Activated naive CD8-positive, alpha-beta T cell (primary cell): ENCODE measurements at regions not wholly inside any gene's neighbourhood (a gene's known extent, or its start where the extent isn't known, plus 50 kb on each side); places are given as distances from the start of the nearest gene placed in this dataset.

Source experiments
- H3K27ac Mint-ChIP-seq: one replicate; pipeline ENCODE4 v1.8.0; 2021; ENCODE audit warnings: mixed read lengths
- H3K27me3 Mint-ChIP-seq: one replicate; pipeline ENCODE4 v1.8.0; 2021; ENCODE audit warnings: mixed read lengths
- H3K36me3 Mint-ChIP-seq: one replicate; pipeline ENCODE4 v1.8.0; 2021; ENCODE audit warnings: mixed read lengths
- H3K4me1 Mint-ChIP-seq: one replicate; pipeline ENCODE4 v1.8.0; 2021; ENCODE audit warnings: low read depth, mixed read lengths
- H3K4me3 Mint-ChIP-seq: one replicate; pipeline ENCODE4 v1.8.0; 2021; ENCODE audit warnings: mild to moderate bottlenecking, mixed read lengths
- H3K9me3 Mint-ChIP-seq: one replicate; pipeline ENCODE4 v1.8.0; 2021; ENCODE audit warnings: low read depth, mixed read lengths

DNA sequence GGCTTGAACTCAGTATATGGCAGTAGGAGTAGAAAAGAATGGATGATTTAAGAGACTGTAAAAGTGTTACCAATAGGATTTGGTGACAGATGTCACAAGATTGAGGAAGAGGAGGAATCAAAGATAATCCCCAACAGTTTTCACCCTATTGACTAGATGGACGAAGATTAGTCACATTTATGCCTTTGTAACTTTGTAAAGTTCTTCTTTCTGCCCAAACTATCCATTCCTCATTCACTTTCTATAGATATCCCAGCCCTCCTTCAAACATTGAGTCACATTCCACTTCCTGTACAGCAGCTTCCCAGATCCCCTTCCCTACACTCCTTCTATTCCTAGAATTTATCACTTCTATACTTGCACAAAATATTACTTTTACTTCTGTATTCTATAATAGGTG, 207.9 kb downstream of the BTG1 start:
- no peak overlapping the region for H3K27ac Mint-ChIP-seq

DNA sequence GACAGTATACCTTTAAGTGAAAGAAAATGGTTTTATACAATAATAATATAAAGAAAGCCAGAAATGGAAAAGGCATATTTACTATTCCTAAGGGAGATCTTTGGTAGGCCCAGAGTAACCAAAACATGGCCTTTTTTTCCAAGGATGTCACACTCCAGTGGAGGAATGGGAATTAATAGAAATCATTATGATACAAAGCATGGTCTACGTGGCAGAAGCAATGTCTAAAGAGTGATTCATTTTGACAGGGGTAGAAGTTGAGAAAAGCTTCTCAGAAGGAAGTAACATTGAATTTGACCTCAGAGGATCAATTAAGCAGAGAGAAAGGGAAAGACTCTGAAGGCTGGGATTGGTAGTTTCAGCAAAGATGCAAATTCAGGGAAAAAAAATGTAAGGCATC, 208.6 kb downstream of the BTG1 start:
- Mint-ChIP-seq H3K27ac (no peak overlapping the region), H3K4me1 (peaks cover 11% of the 10 kb centered on the region), H3K4me3 (no peak overlapping the region), H3K36me3 (peaks cover 9% of the 10 kb centered on the region), H3K27me3 (no peaks in the 10 kb centered on the region), H3K9me3 (no peaks in the 10 kb centered on the region)

More for the DNA sequence above, 207.9 kb downstream of the BTG1 start:
- H3K9me3 Mint-ChIP-seq: no peaks in the 10 kb centered on the region
- H3K4me1 Mint-ChIP-seq: peaks cover 10% of the 10 kb centered on the region
- H3K36me3 Mint-ChIP-seq: peaks cover 9% of the 10 kb centered on the region
- H3K4me3 Mint-ChIP-seq: no peak overlapping the region
- H3K27me3 Mint-ChIP-seq: no peaks in the 10 kb centered on the region

DNA sequence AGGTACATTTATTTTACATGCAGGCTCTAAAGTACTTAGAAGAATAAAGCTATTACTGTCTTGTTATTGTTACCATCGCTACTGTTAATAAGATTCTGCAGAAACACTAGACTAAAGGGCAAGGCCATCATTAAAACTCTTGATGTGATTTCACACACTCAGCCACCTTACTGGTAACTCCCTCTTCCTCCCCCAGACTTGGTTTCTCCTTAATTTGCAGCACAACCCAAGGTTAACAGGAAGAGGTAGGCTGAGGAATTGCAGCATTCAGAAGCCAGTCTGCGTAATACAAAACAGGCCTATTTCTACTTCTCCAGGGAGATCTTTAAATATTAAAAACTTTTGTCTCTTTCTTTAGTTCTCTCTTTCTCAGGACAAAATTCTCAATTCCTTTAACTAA, 210.3 kb downstream of the BTG1 start:
- Mint-ChIP-seq H3K27me3 (no peaks in the 10 kb centered on the region), H3K36me3 (peaks cover 7% of the 10 kb centered on the region), H3K4me3 (no peak overlapping the region)

DNA sequence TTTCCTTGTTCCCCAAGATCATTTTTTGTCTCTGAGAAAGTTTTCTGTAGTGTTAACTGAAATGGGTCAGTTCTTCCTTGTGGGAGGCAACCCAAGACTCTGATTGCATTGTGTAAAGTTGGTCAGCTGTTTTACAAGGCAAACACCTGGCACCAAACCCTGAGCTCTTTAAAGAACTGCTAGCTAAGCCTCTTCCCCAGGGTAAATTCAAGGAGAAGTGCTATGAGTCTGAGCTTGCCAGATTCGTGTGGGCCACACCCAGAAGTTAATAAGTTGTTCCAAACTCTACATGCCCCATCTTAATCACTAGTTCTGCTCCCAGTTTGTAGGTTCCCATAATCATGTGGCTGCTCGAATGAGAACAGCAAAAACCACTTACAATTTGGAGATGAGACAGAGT, 214.5 kb downstream of the BTG1 start:
- Mint-ChIP-seq H3K36me3 (peaks cover 9% of the 10 kb centered on the region), H3K4me3 (no peak overlapping the region), H3K9me3 (no peaks in the 10 kb centered on the region), H3K27ac (no peak overlapping the region), H3K4me1 (peaks cover 7% of the 10 kb centered on the region), H3K27me3 (no peaks in the 10 kb centered on the region)

More for the DNA sequence above, 210.3 kb downstream of the BTG1 start:
- Mint-ChIP-seq H3K27ac (no peak overlapping the region), H3K9me3 (no peaks in the 10 kb centered on the region), H3K4me1 (peaks cover 12% of the 10 kb centered on the region)

DNA sequence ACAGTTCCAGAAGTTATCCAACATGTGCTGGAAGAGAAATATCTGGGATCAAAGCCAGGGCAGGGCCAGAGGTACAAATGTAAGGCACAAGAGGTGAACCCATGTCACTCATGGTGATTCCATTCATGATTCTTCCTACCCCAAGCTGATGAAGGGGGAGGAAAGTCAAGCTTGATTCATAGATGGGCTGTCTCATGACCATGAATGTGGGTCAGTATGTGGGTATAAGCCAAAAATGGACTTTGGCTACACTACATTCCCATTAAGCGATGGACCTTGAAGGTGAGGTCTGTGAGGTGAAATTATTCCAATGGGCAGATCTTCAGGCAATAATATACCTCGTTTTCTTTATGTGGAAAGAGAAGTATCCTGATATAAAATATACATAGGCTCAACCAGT, 217.1 kb downstream of the BTG1 start:
- Mint-ChIP-seq H3K27ac (no peak overlapping the region), H3K4me1 (peaks cover 2% of the 10 kb centered on the region), H3K9me3 (peaks cover 3% of the 10 kb centered on the region), H3K36me3 (peaks cover 8% of the 10 kb centered on the region), H3K27me3 (no peaks in the 10 kb centered on the region), H3K4me3 (no peak overlapping the region)

DNA sequence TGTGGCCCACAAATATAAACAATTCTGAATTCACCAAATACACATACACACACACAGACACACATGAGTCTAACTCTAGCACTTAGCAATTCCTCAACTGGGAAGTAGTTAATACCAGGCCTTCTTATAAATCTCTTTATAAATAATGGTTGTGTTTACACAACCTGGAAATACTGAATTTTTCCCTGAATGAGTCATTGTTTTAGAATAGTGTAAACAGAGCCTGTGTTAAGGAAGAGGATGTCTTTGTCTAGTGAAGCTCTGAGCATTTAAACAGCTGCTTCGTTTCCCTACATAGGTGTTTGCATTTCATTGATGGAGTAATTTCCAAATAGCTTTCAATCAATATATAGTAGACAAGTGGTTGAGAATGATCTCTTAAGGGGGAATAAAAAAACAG, 218.8 kb downstream of the BTG1 start:
- Mint-ChIP-seq H3K9me3 (peaks cover 3% of the 10 kb centered on the region), H3K27ac (no peak overlapping the region), H3K4me1 (peaks cover 12% of the 10 kb centered on the region), H3K4me3 (no peak overlapping the region), H3K27me3 (no peaks in the 10 kb centered on the region), H3K36me3 (peaks cover 2% of the 10 kb centered on the region)

DNA sequence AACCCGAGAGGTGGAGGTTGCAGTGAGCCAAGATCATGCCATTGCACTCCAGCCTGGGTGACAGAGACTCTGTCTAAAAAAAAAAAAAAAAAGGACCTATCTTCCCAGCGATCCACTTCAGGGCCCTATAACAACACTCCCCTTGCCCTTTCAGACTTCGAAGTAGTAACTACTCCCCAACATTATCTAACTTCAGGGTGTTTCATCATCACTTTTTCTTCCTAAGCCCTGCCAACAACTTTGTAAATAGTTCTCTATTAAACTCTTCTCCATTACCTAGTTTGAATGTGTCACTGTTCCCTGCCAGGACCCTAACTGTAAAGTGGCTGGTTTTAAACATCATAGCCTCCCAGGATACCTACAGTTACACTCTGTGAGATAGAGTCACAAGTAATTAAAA, 220.8 kb downstream of the BTG1 start:
- H3K27me3 Mint-ChIP-seq: no peaks in the 10 kb centered on the region
- no peak overlapping the region for H3K4me3 Mint-ChIP-seq
- peaks cover 8% of the 10 kb centered on the region for H3K36me3 Mint-ChIP-seq
- peaks cover 29% of the 10 kb centered on the region for H3K4me1 Mint-ChIP-seq
- peaks cover 3% of the 10 kb centered on the region for H3K9me3 Mint-ChIP-seq
- H3K27ac Mint-ChIP-seq: no peak overlapping the region

DNA sequence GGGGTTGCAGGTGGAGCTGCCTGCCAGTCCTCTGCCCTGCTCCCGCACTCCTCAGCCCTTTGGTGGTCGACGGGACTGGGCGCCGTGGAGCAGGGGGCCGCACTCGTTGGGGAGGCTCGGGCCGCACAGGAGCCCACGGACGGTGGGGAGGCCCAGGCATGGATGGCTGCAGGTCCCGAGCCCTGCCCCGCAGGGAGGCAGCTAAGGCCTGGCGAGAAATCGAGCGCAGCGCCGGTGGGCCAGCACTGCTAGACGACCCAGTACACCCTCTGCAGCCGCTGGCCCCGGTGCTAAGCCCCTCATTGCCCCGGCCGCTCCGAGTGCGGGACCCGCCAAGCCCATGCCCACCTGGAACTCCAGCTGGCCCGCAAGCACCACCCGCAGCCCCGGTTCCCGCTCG, 221.8 kb downstream of the BTG1 start:
- H3K27me3 Mint-ChIP-seq: no peaks in the 10 kb centered on the region
- H3K9me3 Mint-ChIP-seq: peaks cover 3% of the 10 kb centered on the region
- H3K36me3 Mint-ChIP-seq: peaks cover 8% of the 10 kb centered on the region
- no peak overlapping the region for H3K4me3 Mint-ChIP-seq
- peaks cover 29% of the 10 kb centered on the region for H3K4me1 Mint-ChIP-seq
- no peak overlapping the region for H3K27ac Mint-ChIP-seq

DNA sequence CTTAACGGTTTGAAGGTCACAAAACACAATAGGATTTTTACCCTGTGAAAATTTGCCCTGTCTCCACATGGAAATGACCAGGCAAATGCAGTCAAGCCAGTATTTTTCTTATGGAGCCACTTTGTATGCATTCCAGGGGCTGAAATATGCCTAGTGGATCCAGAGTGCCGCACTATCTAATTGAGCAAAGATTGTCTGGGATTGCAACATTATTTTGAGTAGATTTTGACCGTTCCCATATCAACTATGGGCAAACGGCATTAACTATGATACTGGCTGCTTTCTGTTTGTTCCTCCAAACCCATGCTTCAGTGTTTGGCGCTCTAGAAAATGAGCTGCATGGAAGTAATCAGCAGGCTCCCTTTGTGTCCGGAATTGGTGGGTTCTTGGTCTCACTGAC, 223.0 kb downstream of the BTG1 start:
- H3K4me3 Mint-ChIP-seq: no peak overlapping the region
- H3K9me3 Mint-ChIP-seq: peaks cover 3% of the 10 kb centered on the region
- H3K4me1 Mint-ChIP-seq: peaks cover 36% of the 10 kb centered on the region
- H3K27ac Mint-ChIP-seq: no peak overlapping the region
- H3K36me3 Mint-ChIP-seq: peaks cover 6% of the 10 kb centered on the region
- no peaks in the 10 kb centered on the region for H3K27me3 Mint-ChIP-seq

DNA sequence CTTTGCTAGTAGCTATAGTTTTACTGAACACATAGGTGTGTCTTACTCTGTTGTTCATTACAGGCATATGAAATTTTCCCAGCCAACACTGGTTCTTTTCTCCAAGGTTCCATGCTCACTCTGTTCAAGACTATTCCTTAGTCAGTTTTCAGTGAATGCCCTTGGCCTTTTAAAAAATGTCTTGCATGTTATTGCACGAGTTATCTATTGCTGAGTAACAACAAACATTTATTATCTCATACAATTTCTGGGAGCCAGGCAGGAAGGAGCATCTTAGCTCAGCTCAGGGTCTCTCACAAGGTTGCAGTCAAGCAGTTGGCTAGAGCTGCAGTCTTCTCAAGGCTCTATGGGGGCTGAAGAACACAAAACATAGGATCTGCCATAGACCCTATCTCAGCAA, 223.5 kb downstream of the BTG1 start:
- Mint-ChIP-seq H3K9me3 (peaks cover 3% of the 10 kb centered on the region), H3K4me3 (no peak overlapping the region), H3K36me3 (peaks cover 6% of the 10 kb centered on the region), H3K4me1 (peaks cover 36% of the 10 kb centered on the region), H3K27me3 (no peaks in the 10 kb centered on the region), H3K27ac (no peak overlapping the region)

DNA sequence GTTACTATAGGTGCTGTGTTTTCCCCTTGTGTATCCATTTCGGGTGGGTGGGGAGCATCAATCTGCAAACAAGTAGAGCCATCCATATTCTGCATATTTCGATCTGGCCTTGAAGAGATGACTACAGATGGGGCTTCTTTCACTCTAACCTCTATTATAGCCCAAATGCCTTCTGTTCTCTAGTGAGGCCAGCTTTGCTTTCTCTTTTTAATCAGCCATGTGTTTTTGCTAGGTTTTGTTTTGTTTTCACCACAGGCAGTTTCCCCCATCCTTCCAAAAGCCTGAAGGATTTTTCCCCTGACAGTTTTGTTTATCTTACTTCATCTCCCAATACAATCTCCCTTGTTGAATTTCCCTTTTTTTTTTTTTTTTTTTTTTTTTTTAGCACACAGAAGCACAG, 224.1 kb downstream of the BTG1 start:
- Mint-ChIP-seq H3K9me3 (peaks cover 7% of the 10 kb centered on the region), H3K36me3 (peaks cover 8% of the 10 kb centered on the region), H3K27me3 (no peaks in the 10 kb centered on the region), H3K4me3 (no peak overlapping the region), H3K4me1 (peaks cover 36% of the 10 kb centered on the region), H3K27ac (peak overlapping the region; percentile 22)

DNA sequence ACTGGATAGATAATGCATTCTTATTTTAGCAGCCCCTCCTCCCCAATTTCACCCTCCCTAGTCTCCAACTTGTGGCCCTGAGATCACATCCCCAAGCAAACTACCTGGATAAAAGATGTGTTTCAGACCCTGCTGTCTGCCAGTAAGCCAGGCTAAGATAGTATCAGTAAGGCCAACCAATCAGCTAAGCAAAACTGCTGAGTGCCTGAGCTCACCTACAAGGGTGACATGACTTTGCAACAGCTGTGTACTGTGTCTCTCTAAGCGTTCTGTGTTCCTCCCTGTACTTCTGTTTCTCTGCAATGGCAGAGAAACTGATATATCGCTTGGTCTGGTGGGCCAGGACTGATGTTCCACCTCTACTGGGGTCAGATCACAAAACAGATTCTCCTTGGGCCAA, 224.9 kb downstream of the BTG1 start:
- Mint-ChIP-seq H3K4me3 (no peak overlapping the region), H3K4me1 (peaks cover 36% of the 10 kb centered on the region), H3K27me3 (no peaks in the 10 kb centered on the region), H3K27ac (no peak overlapping the region), H3K9me3 (peaks cover 7% of the 10 kb centered on the region), H3K36me3 (peaks cover 8% of the 10 kb centered on the region)

DNA sequence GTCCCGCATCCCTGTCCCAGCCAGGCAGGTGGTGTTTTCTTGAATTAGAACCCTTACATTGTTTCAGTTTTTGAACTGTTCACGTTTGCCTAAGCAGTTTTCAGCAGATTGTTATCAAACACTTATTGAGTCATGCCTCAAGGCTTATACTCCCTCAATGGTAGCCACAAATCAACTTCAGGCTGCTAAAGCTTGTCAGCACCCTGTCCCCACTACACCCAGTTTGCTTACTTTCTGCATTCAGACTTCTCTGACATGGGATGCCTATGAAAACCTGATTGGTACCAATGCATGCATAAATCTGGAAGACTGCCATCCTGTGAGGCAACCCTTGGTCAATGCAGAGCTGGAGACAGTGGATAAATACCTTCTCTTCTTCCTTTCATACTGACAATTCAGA, 225.4 kb downstream of the BTG1 start:
- Mint-ChIP-seq H3K27me3 (no peaks in the 10 kb centered on the region), H3K4me3 (no peak overlapping the region), H3K4me1 (peaks cover 36% of the 10 kb centered on the region), H3K36me3 (peaks cover 8% of the 10 kb centered on the region), H3K9me3 (peaks cover 7% of the 10 kb centered on the region), H3K27ac (no peak overlapping the region)

DNA sequence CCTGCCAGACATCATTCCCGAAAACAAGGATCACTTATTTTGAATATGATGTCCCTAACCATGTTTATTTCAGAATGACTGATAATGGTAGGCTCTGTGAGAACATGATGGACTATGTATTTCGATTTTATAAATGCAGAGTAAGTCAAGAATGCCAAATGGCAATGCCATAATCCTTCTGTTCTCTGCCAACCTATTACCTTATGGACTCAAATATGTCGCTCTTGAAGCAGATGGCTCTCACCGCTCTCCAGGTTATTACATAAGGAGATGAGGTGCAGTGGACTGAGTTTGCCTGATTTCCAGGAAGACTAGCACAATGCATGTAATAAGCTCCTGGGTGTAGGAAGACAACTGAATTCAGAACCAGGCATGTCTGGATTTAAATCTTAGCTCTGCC, 227.2 kb downstream of the BTG1 start:
- H3K9me3 Mint-ChIP-seq: peaks cover 3% of the 10 kb centered on the region
- peaks cover 8% of the 10 kb centered on the region for H3K36me3 Mint-ChIP-seq
- H3K4me3 Mint-ChIP-seq: no peak overlapping the region
- no peak overlapping the region for H3K27ac Mint-ChIP-seq
- no peaks in the 10 kb centered on the region for H3K27me3 Mint-ChIP-seq
- peaks cover 36% of the 10 kb centered on the region for H3K4me1 Mint-ChIP-seq

DNA sequence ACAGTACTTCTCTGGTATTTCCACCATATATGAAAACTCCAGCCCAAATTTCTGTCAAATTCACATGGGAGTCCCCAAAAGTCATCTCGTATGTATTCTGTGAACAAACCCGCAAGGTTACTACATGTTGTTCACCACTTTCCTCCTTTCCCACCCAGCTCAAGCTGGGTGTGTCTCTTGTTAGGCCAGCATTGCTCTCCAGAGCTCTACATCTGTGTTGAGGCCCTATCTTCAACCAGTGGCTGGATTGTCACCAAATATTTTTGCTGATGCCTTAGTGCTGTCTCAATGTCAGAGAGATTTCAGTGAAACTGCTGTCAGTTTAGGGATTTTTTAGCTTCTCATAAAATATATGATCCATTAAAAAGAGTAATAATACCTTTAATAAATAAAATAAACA, 230.9 kb downstream of the BTG1 start:
- Mint-ChIP-seq H3K27me3 (no peaks in the 10 kb centered on the region), H3K27ac (no peak overlapping the region), H3K9me3 (peaks cover 9% of the 10 kb centered on the region), H3K4me1 (peaks cover 34% of the 10 kb centered on the region), H3K4me3 (no peak overlapping the region), H3K36me3 (peaks cover 5% of the 10 kb centered on the region)

DNA sequence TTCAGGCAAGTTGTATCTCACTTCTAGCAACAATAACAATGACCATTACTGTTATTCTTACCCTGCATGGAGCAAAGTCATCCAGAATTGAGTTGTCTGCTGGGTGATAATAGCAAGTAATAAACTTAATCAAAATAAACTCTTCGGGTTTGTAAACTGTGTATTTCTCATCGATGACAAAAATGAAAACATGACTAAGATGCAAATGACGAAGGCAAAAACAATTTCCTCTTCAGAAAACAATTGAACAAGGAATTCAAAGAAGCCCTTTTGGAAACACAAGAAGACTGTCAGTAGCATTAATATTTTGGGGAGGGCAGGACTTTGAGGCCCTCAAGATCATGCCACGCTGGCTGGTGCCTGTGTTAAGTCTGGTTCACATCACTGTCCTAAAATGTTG, 232.0 kb downstream of the BTG1 start:
- Mint-ChIP-seq H3K4me1 (peaks cover 34% of the 10 kb centered on the region), H3K27me3 (no peaks in the 10 kb centered on the region), H3K27ac (no peak overlapping the region), H3K4me3 (no peak overlapping the region), H3K9me3 (peaks cover 9% of the 10 kb centered on the region), H3K36me3 (peaks cover 5% of the 10 kb centered on the region)

DNA sequence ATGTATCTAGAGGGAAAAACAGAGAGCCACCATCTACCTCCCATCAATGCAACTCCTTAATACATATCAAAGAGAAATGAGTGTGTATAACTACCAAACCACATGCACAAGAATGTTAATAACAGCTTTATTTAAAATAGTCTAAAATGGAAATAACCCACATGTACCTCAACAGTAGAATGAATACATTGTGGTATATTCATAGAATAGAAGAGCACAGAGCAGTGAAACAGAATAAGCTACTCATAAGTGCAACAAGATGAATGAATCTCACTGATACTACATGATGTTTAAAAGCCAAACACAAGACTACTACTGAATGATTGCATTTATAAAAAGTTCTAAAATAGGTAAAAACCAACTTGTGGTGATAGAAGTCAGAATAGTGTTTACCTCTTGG, 232.5 kb downstream of the BTG1 start:
- H3K27ac Mint-ChIP-seq: no peak overlapping the region
- peaks cover 9% of the 10 kb centered on the region for H3K9me3 Mint-ChIP-seq
- H3K36me3 Mint-ChIP-seq: peaks cover 8% of the 10 kb centered on the region
- H3K27me3 Mint-ChIP-seq: no peaks in the 10 kb centered on the region
- H3K4me1 Mint-ChIP-seq: peaks cover 30% of the 10 kb centered on the region
- no peak overlapping the region for H3K4me3 Mint-ChIP-seq
